NCI-H1694 (cell line): ENCODE measurements at regions not wholly inside any gene's neighbourhood (a gene's known extent, or its start where the extent isn't known, plus 50 kb on each side); places are given as distances from the start of the nearest gene placed in this dataset.

ENCODE experiments used
- DNase-seq: peaks from one replicate; lab custom pipeline; 2025; lab: John Stamatoyannopoulos, UW

DNA sequence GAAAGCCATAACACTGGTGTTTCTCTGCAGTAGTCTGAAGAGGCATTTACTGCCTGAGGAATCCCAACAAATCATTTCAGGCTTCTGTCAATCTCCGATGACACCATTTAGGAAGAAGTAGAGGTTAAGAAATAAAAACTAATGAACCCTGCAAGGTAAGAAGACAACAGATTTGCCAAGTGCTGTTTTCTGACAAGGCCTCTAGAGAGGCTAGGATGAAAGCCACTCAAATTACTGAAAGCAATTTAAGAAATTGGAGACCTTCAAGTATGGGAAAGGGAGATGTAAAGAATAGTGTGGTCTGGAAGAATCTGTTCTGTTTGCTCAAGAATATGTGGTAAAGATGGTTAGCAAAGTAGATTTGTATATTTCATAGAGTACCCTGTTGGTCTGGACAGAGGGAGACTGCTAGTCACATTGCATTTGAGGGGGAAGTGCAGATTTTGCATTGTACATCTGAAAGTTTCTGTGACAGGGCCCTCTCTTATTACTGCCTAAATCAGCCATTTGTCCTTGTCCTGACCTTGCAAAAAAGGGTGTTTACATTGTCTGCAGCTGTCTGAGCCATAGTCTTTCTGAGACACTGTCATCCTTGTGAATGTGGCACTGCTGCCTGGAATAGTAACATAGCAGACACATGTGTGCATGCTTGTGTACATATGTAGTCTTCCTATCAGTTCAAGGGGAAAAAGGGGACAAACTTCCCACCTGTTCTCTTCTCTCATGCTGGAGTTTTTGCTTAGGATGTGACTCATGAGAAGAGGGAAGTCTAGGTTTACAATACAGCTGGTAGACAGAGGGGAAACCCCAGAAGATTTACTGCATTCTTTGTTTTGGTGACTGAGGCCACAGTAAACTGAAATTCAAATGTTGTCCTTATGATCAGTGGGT, 640.2 kb upstream of the KIRREL3 start:
- no peak for DNase-seq

DNA sequence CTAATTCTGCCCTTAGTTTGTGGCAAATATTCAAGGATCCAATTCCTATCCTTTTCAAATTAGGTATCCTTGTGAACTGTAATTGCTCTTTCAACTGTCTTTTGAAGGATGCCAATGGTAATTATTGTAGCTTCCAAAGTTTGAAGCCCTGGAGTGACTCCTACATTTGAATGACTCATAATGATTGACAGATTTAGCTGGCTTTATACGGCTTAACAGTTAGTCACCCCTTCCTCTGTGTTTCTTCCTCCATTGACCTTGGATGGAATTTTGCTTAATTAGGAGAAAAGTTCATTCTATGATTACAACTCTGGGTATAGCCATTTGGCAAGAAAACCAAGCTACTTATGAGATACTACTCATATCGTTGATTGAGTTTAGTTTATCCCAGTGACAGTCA, 639.3 kb upstream of the KIRREL3 start:
- no peak for DNase-seq

GRCh38 chr11:127632976-127633680, 632.6 kb upstream of the KIRREL3 start:
- no peak for DNase-seq

- no peak for DNase-seq
These were observed 632.0 kb upstream of the KIRREL3 start for GRCh38 chr11:127632546-127632945.

DNA sequence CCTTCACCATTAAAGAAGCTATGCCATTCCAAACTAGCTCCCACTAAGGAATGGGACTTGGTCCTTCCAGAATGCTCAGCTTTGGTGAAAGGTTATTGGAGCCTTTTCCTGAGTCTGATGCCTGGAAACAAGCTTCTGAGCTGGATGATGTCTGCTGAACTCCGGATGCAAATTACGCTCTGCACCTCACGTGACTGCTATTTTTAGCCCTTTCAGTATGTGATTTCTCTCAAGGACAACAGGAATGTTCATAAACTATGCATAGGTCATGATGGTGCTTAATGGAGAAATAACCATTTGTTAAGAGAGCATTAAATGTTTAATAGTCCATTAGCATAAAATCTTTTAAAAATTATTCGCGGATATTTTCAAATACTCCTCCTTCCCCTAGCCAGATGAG, 631.4 kb upstream of the KIRREL3 start:
- DNase-seq: no peak

DNA sequence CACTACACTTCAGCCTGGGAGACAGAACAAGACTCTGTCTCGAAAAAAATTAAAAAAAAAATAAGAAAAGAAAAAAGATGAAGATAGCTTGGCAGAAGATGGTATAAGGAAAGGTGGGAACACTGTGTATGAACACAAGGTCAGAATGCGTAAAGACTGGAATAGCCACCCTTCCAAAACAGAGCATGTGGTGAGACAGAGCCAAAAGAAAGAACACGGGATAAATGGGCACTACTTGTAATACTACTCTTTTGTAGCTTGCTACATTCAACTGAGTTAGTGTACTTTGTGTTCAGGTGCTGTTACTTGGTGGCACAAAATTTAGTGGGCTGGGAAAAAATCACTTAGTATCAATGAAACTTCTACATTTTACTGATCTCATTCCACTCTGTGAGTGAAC, 628.6 kb upstream of the KIRREL3 start:
- DNase-seq: no peak

DNA sequence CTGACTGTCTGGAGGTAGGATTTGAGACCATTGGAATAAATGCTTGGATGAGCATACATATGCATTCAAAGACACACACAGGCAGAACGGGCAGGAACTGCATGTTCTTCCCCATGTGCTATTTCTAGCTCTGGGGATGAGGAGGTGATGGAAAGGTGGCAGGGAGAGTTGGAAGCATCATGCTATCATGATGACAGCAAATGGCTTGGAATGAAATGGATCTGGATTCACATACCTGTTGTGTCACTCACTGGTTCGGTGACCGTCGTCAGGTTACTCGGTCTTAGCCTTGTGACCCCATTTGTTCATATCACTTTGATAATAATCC, 627.9 kb upstream of the KIRREL3 start:
- DNase-seq: no peak

- DNase-seq: no peak
These were observed 627.3 kb upstream of the KIRREL3 start for GRCh38 chr11:127627629-127628457.

GRCh38 chr11:127627204-127627603, 626.6 kb upstream of the KIRREL3 start:
- DNase-seq: no peak

DNA sequence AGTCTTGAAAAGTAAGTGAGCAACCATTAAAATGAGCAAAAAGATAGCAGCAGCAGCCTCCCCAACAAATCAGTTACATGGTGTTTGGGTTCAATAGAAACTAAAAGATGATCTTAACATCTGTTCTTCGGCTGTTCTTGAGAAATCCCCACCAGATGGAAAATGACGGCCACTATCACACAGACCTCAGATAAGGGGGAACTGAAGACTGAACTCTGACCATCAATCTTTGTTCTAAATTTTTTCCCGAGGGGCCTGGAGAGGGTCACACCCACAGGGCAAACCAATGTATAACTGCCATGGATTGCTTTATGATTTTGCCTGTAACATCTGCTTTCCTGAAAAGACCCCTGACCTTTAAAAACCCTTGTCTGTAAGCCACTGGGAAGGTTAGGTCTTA, 624.8 kb upstream of the KIRREL3 start:
- DNase-seq: no peak

DNA sequence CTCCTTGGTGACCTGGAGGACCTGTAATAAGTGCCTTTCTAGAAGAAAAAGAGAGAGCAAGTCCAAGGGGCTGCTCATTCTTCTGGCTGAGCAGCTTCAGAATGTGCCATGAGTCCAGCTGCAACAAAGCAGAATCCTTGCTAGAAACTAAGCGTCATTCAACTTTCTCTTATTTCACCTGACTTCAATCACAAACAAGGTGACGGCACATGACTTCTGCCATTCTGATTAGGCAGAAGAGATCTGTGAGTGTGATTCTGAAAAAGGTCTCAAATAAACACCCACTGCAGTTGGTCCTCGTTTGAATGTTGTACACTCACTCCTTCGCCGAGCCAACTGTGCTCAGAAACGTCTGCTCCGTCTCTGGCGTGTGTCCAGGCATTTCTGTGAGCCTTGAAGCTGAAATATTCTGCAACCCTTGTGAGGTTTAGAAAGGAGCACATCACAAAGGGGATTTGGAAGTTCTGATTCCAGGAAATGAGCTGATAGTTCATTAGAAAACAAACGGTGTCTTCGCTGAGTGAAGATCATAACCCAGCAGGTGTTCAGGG, 623.8 kb upstream of the KIRREL3 start:
- DNase-seq: no peak

GRCh38 chr11:127622686-127623085, 622.1 kb upstream of the KIRREL3 start:
- DNase-seq: no peak

DNA sequence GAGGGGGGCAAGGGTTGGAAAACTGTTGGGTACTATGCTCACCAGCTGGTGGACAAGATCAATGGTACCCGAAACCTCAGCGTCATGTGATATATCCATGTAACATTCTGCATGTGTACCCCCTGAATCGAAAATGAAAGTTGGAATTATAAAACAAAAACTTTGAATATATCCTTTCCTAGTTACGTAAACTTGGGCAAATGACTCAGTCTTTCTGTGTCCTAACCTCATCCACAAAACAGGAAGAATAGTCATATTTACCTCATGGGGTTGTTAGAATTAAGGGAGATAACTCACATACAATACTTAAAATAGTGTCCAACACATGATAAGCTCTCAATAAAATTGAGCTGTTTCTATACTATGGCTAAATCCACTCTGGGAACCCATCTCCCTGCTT, 620.1 kb upstream of the KIRREL3 start:
- no peak for DNase-seq

GRCh38 chr11:127619946-127620345, 619.4 kb upstream of the KIRREL3 start:
- no peak for DNase-seq

DNA sequence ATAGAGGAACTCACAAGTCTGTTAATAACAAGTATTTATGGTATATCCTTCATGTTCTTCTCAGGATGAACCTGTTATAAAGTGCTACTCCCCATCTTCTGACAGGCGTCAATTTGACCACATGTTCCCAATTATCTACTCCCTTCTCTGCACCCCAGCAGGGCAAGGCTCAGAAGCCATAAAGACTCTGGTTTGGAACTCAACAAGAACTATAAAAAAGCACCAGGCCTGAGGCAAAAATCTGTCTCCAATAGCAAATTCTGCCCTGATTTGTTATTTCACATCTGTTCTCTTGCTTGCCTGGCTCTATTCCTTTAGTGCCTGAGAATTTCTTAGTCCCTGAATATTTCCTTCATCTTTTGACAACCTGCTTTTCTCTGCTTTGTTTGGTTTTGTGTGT, 618.2 kb upstream of the KIRREL3 start:
- DNase-seq: no peak

- no peak for DNase-seq
These were observed 615.6 kb upstream of the KIRREL3 start for GRCh38 chr11:127616158-127616557.

- DNase-seq: no peak
These were observed 612.0 kb upstream of the KIRREL3 start for GRCh38 chr11:127612607-127613006.

GRCh38 chr11:127609025-127609773, 608.6 kb upstream of the KIRREL3 start:
- DNase-seq: no peak

DNA sequence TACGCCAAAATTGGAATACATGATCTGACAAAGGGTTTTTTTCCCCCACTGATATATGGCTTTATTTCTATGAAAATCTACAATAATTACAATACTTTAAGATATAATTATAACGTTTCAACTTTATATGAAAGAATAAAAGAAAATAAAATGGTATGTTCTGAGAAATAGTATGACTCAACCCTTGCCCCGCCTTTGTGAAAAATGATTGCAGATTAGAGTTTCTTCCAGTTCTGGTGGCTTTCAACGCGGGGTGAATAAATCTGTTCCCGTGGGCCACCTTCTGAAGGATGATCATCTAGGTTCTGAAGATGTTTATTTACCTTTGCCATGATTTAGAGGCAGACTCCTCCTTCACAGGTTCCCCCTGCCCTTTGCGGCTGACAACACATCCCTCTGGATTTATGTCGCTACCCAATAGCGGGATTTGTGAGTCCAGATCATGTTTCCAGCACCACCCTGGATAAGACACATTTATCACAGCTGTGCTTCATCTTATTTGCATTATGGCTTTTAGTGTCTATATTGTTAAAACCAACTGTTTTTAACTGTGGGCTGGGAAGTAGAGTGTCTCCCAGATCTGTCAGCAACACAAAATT, 607.0 kb upstream of the KIRREL3 start:
- DNase-seq: no peak

DNA sequence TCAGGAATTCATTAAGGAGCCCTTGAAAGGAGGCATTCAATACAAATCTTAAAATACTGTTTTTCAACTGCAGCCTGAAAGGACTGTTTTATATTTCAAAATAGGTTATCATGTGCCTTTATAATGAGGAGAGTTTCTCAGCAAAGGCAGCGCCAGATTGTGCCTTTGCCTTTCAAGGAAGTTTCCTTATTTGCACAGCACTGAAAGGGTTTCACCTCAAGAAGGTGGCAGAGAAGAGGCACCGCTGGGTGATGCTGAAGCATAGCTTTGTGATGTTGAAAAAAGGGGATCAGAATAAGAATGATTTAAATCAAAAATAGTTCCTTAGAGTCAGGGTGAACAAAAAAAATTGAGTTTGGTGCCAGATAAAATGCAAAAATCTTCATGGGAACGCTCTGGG, 601.0 kb upstream of the KIRREL3 start:
- no peak for DNase-seq

DNA sequence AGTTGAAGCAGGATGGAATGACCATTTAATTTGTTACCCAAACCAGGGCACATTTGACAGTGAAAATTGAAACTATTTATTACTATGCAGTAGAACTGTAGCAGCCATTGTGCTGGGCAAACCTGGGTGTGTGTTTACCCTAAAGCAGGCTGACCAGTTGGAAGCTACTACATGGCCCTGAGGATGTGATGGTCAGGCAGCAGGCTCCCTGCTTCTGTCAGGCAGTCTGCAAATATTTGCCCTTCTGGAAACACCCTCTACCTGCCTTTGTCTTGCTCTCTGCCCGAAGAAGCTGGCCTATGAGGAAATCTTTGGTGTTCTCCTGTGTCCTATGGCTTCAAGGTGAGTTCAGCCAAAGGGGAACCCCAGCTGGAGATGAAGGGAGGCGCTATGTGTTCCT, 600.1 kb upstream of the KIRREL3 start:
- DNase-seq: no peak
